ENCODE measurements at regions not wholly inside any gene's neighbourhood (a gene's known extent, or its start where the extent isn't known, plus 50 kb on each side); places are given as distances from the start of the nearest gene placed in this dataset.

DNA sequence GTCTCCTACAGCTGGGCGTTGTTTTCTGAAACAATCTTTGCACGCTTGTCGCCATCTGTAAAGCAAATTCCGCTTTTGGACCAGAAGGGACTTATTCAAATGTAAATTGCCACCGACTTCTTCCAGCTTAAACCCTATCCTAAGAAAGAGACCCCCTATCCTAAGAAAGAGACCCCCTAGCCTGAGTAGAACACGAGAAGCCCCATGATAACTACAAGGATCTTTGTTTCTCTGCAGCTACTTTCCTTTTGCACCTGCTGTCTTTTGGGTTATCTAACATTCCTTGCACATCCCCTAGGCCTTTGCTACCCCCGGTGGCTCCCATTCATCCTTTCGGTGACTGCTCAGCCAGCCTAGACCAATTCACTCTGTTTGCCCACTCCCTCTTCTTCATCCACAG, 536.0 kb upstream of the PRKX start:
- Histone ChIP-seq H3K36me3 (ENCODE audit: control insufficient read depth, insufficient read depth, low read length) (no peaks in the 10 kb centered on the region), H3K4me2 (ENCODE audit: insufficient read depth, low read length) (no peak overlapping the region), H3K4me1 (replicated peaks in 1 of 2; ENCODE audit: control insufficient read depth in 2 of 2, insufficient read depth in 2 of 2, low read length in 2 of 2) (no peaks in the 10 kb centered on the region), H3K27me3 (ENCODE audit: control insufficient read depth in 2 of 2, insufficient read depth in 2 of 2, low read length in 2 of 2) (no peaks in the 10 kb centered on the region), H3K27ac (ENCODE audit: extremely low read depth, low read depth, low read length) (no peak overlapping the region), H4K20me1 (replicated peaks; ENCODE audit: control insufficient read depth, insufficient read depth, low read length) (no peaks in the 10 kb centered on the region), H3K9ac (ENCODE audit: insufficient read depth in 1 of 2, low read depth in 2 of 2, low read length in 2 of 2) (no peak overlapping the region), H3K9me1 (ENCODE audit: control insufficient read depth, insufficient read depth, low read length) (no peaks in the 10 kb centered on the region), H3K4me3 (no peak overlapping the region), H3K9me3 (replicated peaks; ENCODE audit: control insufficient read depth, insufficient read depth, low read depth, low read length) (no peaks in the 10 kb centered on the region), H3K79me2 (ENCODE audit: control insufficient read depth, insufficient read depth, low read length) (no peaks in the 10 kb centered on the region), H2AFZ (ENCODE audit: low read depth, low read length) (no peak overlapping the region)
- intact Hi-C loops (cut with micrococcal nuclease): no loop called here
- CTCF ChIA-PET (ENCODE audit: low intra/inter-chr PET ratio): no interaction called here
- in situ Hi-C loops (cut with MboI): no loop called here
- TF ChIP-seq ZNF778 (CRISPR knock-in tag; IDR thresholded peaks at IDR 0.05) (no peak), ZNF134 (CRISPR knock-in tag; conservative IDR thresholded peaks at IDR 0.05) (no peak)
- TF ChIP-seq, protein P1, sequence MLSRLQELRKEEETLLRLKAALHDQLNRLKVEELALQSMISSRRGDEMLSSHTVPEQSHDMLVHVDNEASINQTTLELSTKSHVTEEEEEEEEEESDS (CRISPR knock-in tag; IDR thresholded peaks at IDR 0.05): no peak
- POLR2A ChIA-PET: no interaction called here
- ATAC-seq (no peak), DNase-seq (ENCODE audit: extremely low read depth in 1 of 4, low spot score in 3 of 4) (no peak), FAIRE-seq (no peak)
- WGBS (ENCODE audit: insufficient coverage, low coverage, missing lambda C conversion rate): 0% methylated on average over 7 of the region's 8 CpGs
- no TSS peak for BruUV-seq (replicated peaks)

DNA sequence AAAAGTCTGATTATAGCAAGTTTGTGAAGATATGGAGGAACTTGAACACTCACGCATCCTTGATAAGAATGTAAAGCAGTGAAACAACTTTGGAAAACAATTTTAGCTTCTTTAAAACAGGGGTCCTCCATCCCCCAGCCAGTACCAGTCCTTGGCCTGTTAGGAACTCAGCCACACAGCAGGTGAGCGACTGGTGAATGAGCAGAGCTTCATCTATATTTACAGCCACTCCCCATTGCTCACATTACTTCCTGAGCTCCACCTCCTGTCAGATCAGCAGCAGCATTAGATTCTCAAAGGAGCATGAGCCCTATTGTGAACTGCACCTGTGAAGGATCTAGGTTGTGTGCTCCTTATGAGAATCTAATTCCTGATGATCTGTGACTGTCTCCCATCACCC, 530.3 kb upstream of the PRKX start:
- 0% methylated on average over 2 of the region's 2 CpGs for WGBS (ENCODE audit: insufficient coverage, low coverage, missing lambda C conversion rate)
- no peaks in the 10 kb centered on the region for H3K27me3 ChIP-seq (ENCODE audit: control insufficient read depth in 2 of 2, insufficient read depth in 2 of 2, low read length in 2 of 2)
- BruUV-seq (replicated peaks): no TSS peak

More for the DNA sequence above, 530.3 kb upstream of the PRKX start:
- FAIRE-seq (no peak), ATAC-seq (no peak), DNase-seq (ENCODE audit: extremely low read depth in 1 of 4, low spot score in 3 of 4) (no peak)
- Histone ChIP-seq H3K4me3 (no peak overlapping the region), H3K4me2 (ENCODE audit: insufficient read depth, low read length) (no peak overlapping the region), H3K27ac (ENCODE audit: extremely low read depth, low read depth, low read length) (no peak overlapping the region), H2AFZ (ENCODE audit: low read depth, low read length) (no peak overlapping the region), H4K20me1 (replicated peaks; ENCODE audit: control insufficient read depth, insufficient read depth, low read length) (no peaks in the 10 kb centered on the region), H3K36me3 (ENCODE audit: control insufficient read depth, insufficient read depth, low read length) (no peaks in the 10 kb centered on the region), H3K9ac (ENCODE audit: insufficient read depth in 1 of 2, low read depth in 2 of 2, low read length in 2 of 2) (no peak overlapping the region), H3K9me1 (ENCODE audit: control insufficient read depth, insufficient read depth, low read length) (no peaks in the 10 kb centered on the region), H3K9me3 (replicated peaks; ENCODE audit: control insufficient read depth, insufficient read depth, low read depth, low read length) (no peaks in the 10 kb centered on the region; the same call in 1 of the 2 replicates), H3K79me2 (ENCODE audit: control insufficient read depth, insufficient read depth, low read length) (no peaks in the 10 kb centered on the region), H3K4me1 (replicated peaks in 1 of 2; ENCODE audit: control insufficient read depth in 2 of 2, insufficient read depth in 2 of 2, low read length in 2 of 2) (no peaks in the 10 kb centered on the region)
- intact Hi-C loops (cut with micrococcal nuclease): no loop called here
- TF ChIP-seq ARID3A (IDR thresholded peaks at IDR 0.05; ENCODE audit: borderline replicate concordance, low read depth, low read length): no peak
- TF ChIP-seq FOXK1 (CRISPR knock-in tag; IDR thresholded peaks at IDR 0.05; ENCODE audit: borderline replicate concordance): no peak
- no peak for TF ChIP-seq CBX8 (IDR thresholded peaks at IDR 0.05; ENCODE audit: borderline replicate concordance, extremely low read depth, low read depth, low read length, poor library complexity, severe bottlenecking)
- TF ChIP-seq, protein P1 (CRISPR knock-in tag; IDR thresholded peaks at IDR 0.05): no peak
- no peak for TF ChIP-seq TCFL5 (CRISPR knock-in tag; conservative IDR thresholded peaks at IDR 0.05)
- no peak for TF ChIP-seq ZNF76 (CRISPR knock-in tag; IDR thresholded peaks at IDR 0.05; ENCODE audit: borderline replicate concordance)
- no peak for TF ChIP-seq HNRNPUL1 (IDR thresholded peaks at IDR 0.05; ENCODE audit: low read length)
- TF ChIP-seq CSDE1 (IDR thresholded peaks at IDR 0.05): no peak
- ChIA-PET POLR2A (no interaction called here), CTCF (ENCODE audit: low intra/inter-chr PET ratio) (no interaction called here)
- in situ Hi-C loops (cut with MboI): no loop called here
